ENCODE measurements at regions not wholly inside any gene's neighbourhood (a gene's known extent, or its start where the extent isn't known, plus 50 kb on each side); places are given as distances from the start of the nearest gene placed in this dataset.

DNA sequence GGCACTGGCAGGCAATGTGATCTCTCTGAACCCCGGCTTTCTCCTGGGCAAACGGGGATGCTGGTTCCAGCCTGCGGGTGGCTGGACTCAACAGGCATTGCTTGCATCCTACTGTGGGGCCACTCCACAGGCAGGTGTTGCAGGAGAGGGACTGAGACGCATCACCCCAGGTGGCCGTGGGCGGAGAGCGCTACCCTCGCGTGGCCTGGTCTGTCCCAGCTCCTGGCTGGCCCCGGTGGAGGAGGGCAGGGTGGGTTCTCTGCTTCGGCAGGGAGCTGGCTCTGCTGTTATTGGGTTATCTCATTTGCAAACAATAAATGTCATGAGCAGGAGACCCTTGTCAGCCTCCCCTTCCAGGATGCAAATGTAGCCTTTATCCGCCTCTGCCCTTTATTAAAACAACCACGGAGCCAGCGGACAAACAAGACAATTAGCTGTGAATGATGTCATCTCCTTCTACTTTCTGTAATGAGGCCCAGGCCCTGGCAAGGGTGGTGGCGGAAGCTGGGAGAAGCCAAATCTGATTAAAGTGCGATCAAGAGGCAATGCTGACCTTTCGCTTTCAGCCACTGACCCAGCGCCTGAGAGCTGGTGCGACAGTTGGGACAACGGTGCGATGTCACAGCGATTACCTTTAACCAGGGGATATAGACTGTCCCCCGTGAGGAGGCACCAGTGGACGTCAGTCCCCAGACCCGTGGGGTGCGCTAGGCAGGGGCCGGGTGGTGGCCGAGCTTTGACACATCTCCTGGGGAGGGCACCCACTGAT lies 161.8 kb downstream of the KIF26A start (continued):
- TF ChIP-seq ZFHX2 (tag by site-specific recombination; conservative IDR thresholded peaks at IDR 0.05): peak; percentile 94
- TF ChIP-seq ZNF280D (tag by site-specific recombination; IDR thresholded peaks at IDR 0.05): no peak
- no peak for TF ChIP-seq ZNF140 (tag by site-specific recombination; IDR thresholded peaks at IDR 0.05)
- TF ChIP-seq ZNF449 (tag by site-specific recombination; IDR thresholded peaks at IDR 0.05): no peak
- TF ChIP-seq ZNF548 (tag by site-specific recombination; IDR thresholded peaks at IDR 0.05): no peak
- no peak for TF ChIP-seq ZNF660 (tag by site-specific recombination; IDR thresholded peaks at IDR 0.05)
- no peak for TF ChIP-seq ZNF585B (tag by site-specific recombination; IDR thresholded peaks at IDR 0.05)
- TF ChIP-seq ZNF518A (tag by site-specific recombination; conservative IDR thresholded peaks at IDR 0.05; ENCODE audit: low read depth): no peak
- no peak for TF ChIP-seq ZNF146 (tag by site-specific recombination; IDR thresholded peaks at IDR 0.05)
- TF ChIP-seq OSR2 (tag by site-specific recombination; IDR thresholded peaks at IDR 0.05): peak; percentile 64; the same call in 1 of the 2 replicates
- TF ChIP-seq, protein P1, sequence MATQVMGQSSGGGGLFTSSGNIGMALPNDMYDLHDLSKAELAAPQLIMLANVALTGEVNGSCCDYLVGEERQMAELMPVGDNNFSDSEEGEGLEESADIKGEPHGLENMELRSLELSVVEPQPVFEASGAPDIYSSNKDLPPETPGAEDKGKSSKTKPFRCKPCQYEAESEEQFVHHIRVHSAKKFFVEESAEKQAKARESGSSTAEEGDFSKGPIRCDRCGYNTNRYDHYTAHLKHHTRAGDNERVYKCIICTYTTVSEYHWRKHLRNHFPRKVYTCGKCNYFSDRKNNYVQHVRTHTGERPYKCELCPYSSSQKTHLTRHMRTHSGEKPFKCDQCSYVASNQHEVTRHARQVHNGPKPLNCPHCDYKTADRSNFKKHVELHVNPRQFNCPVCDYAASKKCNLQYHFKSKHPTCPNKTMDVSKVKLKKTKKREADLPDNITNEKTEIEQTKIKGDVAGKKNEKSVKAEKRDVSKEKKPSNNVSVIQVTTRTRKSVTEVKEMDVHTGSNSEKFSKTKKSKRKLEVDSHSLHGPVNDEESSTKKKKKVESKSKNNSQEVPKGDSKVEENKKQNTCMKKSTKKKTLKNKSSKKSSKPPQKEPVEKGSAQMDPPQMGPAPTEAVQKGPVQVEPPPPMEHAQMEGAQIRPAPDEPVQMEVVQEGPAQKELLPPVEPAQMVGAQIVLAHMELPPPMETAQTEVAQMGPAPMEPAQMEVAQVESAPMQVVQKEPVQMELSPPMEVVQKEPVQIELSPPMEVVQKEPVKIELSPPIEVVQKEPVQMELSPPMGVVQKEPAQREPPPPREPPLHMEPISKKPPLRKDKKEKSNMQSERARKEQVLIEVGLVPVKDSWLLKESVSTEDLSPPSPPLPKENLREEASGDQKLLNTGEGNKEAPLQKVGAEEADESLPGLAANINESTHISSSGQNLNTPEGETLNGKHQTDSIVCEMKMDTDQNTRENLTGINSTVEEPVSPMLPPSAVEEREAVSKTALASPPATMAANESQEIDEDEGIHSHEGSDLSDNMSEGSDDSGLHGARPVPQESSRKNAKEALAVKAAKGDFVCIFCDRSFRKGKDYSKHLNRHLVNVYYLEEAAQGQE (tag by site-specific recombination; IDR thresholded peaks at IDR 0.05): no peak
- TF ChIP-seq ZNF280C (tag by site-specific recombination; IDR thresholded peaks at IDR 0.05): no peak
- no peak for TF ChIP-seq ZNF248 (tag by site-specific recombination; IDR thresholded peaks at IDR 0.05)
- TF ChIP-seq ELK4 (IDR thresholded peaks at IDR 0.05; ENCODE audit: borderline replicate concordance, low read depth, low read length): no peak
- 0 out of 2 replicates have a peak, but pooled peaks have one; percentile 29 for TF ChIP-seq ZNF768 (tag by site-specific recombination; IDR thresholded peaks at IDR 0.05)
- no peak for TF ChIP-seq ZSCAN16 (tag by site-specific recombination; IDR thresholded peaks at IDR 0.05)
- TF ChIP-seq ZNF23 (tag by site-specific recombination; IDR thresholded peaks at IDR 0.05; ENCODE audit: borderline replicate concordance): no peak
- TF ChIP-seq GLIS1 (tag by site-specific recombination; IDR thresholded peaks at IDR 0.05): peak; percentile 54; the same call in 1 of the 2 replicates
- TF ChIP-seq ZBTB48 (tag by site-specific recombination; IDR thresholded peaks at IDR 0.05): no peak
- TF ChIP-seq ZNF37A (tag by site-specific recombination; IDR thresholded peaks at IDR 0.05): no peak
- peak; percentile 61; the same call in 1 of the 2 replicates for TF ChIP-seq ZNF600 (tag by site-specific recombination; IDR thresholded peaks at IDR 0.05)

Measured in HEK293 (cell line).